ENCODE measurements at regions not wholly inside any gene's neighbourhood (a gene's known extent, or its start where the extent isn't known, plus 50 kb on each side); places are given as distances from the start of the nearest gene placed in this dataset.

DNA sequence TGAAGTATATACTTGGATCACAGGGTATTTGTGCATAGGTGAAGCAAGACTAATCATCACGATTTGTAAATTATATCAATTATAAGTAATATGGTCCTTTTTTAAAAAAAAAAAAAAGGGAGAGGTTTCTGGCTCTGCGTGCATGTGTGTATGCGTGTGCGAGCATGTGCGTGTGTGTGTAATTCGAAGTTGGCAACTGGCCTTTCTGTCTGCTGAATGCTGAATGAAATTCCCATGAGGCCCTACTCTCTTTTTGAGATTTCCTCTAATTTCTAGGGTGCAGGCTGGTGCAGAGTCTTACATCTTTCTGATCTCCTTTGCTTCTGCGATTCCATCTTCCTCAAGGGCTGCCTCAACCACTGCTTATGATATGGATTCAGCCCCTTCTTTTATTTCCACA lies 212.2 kb downstream of the URB2 start:
- no peak overlapping the region for H2AFZ ChIP-seq (ENCODE audit: low read depth)
- ChIA-PET POLR2A (no interaction called here), CTCF (no interaction called here)
- H3K9ac ChIP-seq = no peak overlapping the region
- no peaks in the 10 kb centered on the region for H3K9me3 ChIP-seq
- H3K4me3 ChIP-seq (ENCODE audit: low read depth in 2 of 2, low read length in 1 of 2) = no peak overlapping the region
- no peaks in the 10 kb centered on the region for H3K79me2 ChIP-seq (ENCODE audit: insufficient read depth)
- DNase-seq = no peak
- no peaks in the 10 kb centered on the region for H3K27me3 ChIP-seq (ENCODE audit: insufficient read depth)
- no peaks in the 10 kb centered on the region for H3K36me3 ChIP-seq (replicated peaks in 1 of 2; ENCODE audit: control insufficient read depth in 1 of 2, insufficient read depth in 2 of 2, low read length in 1 of 2)
- H3K4me1 ChIP-seq (ENCODE audit: control insufficient read depth in 1 of 2, insufficient read depth in 2 of 2, low read depth in 1 of 2, low read length in 1 of 2) = no peaks in the 10 kb centered on the region
- no peaks in the 10 kb centered on the region for H4K20me1 ChIP-seq (ENCODE audit: insufficient read depth)
- TF ChIP-seq FOSL2 (IDR thresholded peaks at IDR 0.05; ENCODE audit: borderline replicate concordance, low read depth) = no peak
- TF ChIP-seq, protein P1, sequence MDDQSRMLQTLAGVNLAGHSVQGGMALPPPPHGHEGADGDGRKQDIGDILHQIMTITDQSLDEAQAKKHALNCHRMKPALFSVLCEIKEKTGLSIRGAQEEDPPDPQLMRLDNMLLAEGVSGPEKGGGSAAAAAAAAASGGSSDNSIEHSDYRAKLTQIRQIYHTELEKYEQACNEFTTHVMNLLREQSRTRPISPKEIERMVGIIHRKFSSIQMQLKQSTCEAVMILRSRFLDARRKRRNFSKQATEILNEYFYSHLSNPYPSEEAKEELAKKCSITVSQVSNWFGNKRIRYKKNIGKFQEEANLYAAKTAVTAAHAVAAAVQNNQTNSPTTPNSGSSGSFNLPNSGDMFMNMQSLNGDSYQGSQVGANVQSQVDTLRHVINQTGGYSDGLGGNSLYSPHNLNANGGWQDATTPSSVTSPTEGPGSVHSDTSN (IDR thresholded peaks at IDR 0.05) = no peak
- no peak for TF ChIP-seq FOXM1 (IDR thresholded peaks at IDR 0.05; ENCODE audit: low read depth)
- no peak for TF ChIP-seq USF1 (IDR thresholded peaks at IDR 0.05; ENCODE audit: borderline replicate concordance, low read depth)
- TF ChIP-seq SMC3 (IDR thresholded peaks at IDR 0.05; ENCODE audit: low read depth, low read length) = no peak
- TF ChIP-seq CTCF (IDR thresholded peaks at IDR 0.05) = no peak
- TF ChIP-seq ELF1 (IDR thresholded peaks at IDR 0.05) = no peak
- no peak for TF ChIP-seq POLR2AphosphoS5 (IDR thresholded peaks at IDR 0.05; ENCODE audit: low read depth, low read length)
- TF ChIP-seq, protein P2, sequence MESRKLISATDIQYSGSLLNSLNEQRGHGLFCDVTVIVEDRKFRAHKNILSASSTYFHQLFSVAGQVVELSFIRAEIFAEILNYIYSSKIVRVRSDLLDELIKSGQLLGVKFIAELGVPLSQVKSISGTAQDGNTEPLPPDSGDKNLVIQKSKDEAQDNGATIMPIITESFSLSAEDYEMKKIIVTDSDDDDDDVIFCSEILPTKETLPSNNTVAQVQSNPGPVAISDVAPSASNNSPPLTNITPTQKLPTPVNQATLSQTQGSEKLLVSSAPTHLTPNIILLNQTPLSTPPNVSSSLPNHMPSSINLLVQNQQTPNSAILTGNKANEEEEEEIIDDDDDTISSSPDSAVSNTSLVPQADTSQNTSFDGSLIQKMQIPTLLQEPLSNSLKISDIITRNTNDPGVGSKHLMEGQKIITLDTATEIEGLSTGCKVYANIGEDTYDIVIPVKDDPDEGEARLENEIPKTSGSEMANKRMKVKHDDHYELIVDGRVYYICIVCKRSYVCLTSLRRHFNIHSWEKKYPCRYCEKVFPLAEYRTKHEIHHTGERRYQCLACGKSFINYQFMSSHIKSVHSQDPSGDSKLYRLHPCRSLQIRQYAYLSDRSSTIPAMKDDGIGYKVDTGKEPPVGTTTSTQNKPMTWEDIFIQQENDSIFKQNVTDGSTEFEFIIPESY (IDR thresholded peaks at IDR 0.05; ENCODE audit: borderline replicate concordance, low read depth) = no peak
- TF ChIP-seq TEAD4 (IDR thresholded peaks at IDR 0.05; ENCODE audit: borderline replicate concordance, insufficient read depth) = no peak
- no peak for TF ChIP-seq NFIC (IDR thresholded peaks at IDR 0.05; ENCODE audit: borderline replicate concordance)
- TF ChIP-seq, protein P3, sequence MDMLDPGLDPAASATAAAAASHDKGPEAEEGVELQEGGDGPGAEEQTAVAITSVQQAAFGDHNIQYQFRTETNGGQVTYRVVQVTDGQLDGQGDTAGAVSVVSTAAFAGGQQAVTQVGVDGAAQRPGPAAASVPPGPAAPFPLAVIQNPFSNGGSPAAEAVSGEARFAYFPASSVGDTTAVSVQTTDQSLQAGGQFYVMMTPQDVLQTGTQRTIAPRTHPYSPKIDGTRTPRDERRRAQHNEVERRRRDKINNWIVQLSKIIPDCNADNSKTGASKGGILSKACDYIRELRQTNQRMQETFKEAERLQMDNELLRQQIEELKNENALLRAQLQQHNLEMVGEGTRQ (IDR thresholded peaks at IDR 0.05; ENCODE audit: borderline replicate concordance, low read depth, low read length) = no peak
- TF ChIP-seq RFX5 (IDR thresholded peaks at IDR 0.05; ENCODE audit: low read length) = no peak
- H3K27ac ChIP-seq (ENCODE audit: low read depth in 2 of 2, low read length in 1 of 2) = no peak overlapping the region
- 56% methylated on average over 7 of the region's 7 CpGs for WGBS (ENCODE audit: low lambda C conversion rate)
- no peaks in the 10 kb centered on the region for H3F3A ChIP-seq (replicated peaks; ENCODE audit: insufficient read depth)
- no peak overlapping the region for H3K4me2 ChIP-seq
- no peaks in the 10 kb centered on the region for H3K9me2 ChIP-seq

Measured in SK-N-SH (cell line).